ENCODE measurements at regions not wholly inside any gene's neighbourhood (a gene's known extent, or its start where the extent isn't known, plus 50 kb on each side); places are given as distances from the start of the nearest gene placed in this dataset.

- TF ChIP-seq EZH2 (IDR thresholded peaks at IDR 0.05), result no peak
- no peak for TF ChIP-seq ZNF274 (IDR thresholded peaks at IDR 0.05; ENCODE audit: low read depth, low read length)
Observed at GRCh38 chr10:128855618-128856428, 611.2 kb upstream of the MGMT start.
